Naive thymus-derived CD8-positive, alpha-beta T cell (primary cell): ENCODE measurements at regions not wholly inside any gene's neighbourhood (a gene's known extent, or its start where the extent isn't known, plus 50 kb on each side); places are given as distances from the start of the nearest gene placed in this dataset.

Source experiments
- ATAC-seq, 2 donors: fragments of 150-1000 bp; cut with Tn5 transposase in 1 of 2; sonication (Bioruptor Pico), chemical (Tn5 transposase) in 1 of 2; 1 replicate in 1 of 2; 2 replicates in 1 of 2; pipeline ENCODE4 v1.10.0; 2021; ENCODE audit warnings: mild to moderate bottlenecking in 2 of 2, moderate library complexity in 2 of 2
- POLR2A ChIA-PET: fragments of 350-600 bp; sonication (Branson Sonifier 250); formaldehyde crosslinking; loops from one replicate; lab custom pipeline; 2021; ENCODE audit warnings: antibody characterized with exemption; lab: Charles Lee
- DNase-seq, 10 donors: peaks; one replicate each; pipeline versions ENCODE4 v3.0.0 to v3.0.0-alpha.2; 2020 to 2022
- H3K27ac Mint-ChIP-seq, 10 donors: one replicate each; pipeline ENCODE4 v1.8.0; 2020 to 2022; ENCODE audit warnings: mild to moderate bottlenecking in 10 of 10, mixed read lengths in 10 of 10, moderate library complexity in 4 of 10, inconsistent platforms in 1 of 10
- H3K27me3 Mint-ChIP-seq, 5 donors: one replicate each; pipeline ENCODE4 v1.8.0; 2021 to 2022; ENCODE audit warnings: mixed read lengths in 5 of 5
- H3K36me3 Mint-ChIP-seq, 3 donors: one replicate each; pipeline ENCODE4 v1.8.0; 2020 to 2022; ENCODE audit warnings: mixed read lengths in 3 of 3, mild to moderate bottlenecking in 2 of 3, inconsistent platforms in 1 of 3
- H3K4me1 Mint-ChIP-seq, 4 donors: one replicate each; pipeline ENCODE4 v1.8.0; 2021 to 2022; ENCODE audit warnings: mixed read lengths in 4 of 4
- H3K4me3 Mint-ChIP-seq, 10 donors: one replicate each; pipeline ENCODE4 v1.8.0; 2020 to 2022; ENCODE audit warnings: mild to moderate bottlenecking in 10 of 10, mixed read lengths in 10 of 10, moderate library complexity in 6 of 10, inconsistent platforms in 1 of 10
- H3K9me3 Mint-ChIP-seq, 9 donors: one replicate each; pipeline ENCODE4 v1.8.0; 2020 to 2022; ENCODE audit warnings: mixed read lengths in 9 of 9, mild to moderate bottlenecking in 3 of 9, inconsistent platforms in 1 of 9, moderate library complexity in 1 of 9

- POLR2A ChIA-PET: interaction anchor here (1.6 kb wide), 1 partner anchor 97 kb away, joined by 4 read pairs; no protein-coding TSS in a partner anchor
- H3K36me3 Mint-ChIP-seq: no peaks in the 10 kb centered on the region
- H3K4me3 Mint-ChIP-seq: no peak overlapping the region
- peaks cover 0 to 2% (median 0%) of the 10 kb centered on the region in 9 donors for H3K9me3 Mint-ChIP-seq
- ATAC-seq (no peak), DNase-seq (no peak)
- peaks cover 28 to 59% (median 49%) of the 10 kb centered on the region in 4 donors for H3K4me1 Mint-ChIP-seq
- peaks cover 0 to 1% (median 0%) of the 10 kb centered on the region in 5 donors for H3K27me3 Mint-ChIP-seq
- no peak overlapping the region for H3K27ac Mint-ChIP-seq
Observed at GRCh38 chr6:147105786-147106185, 98.4 kb upstream of the STXBP5 start.

GRCh38 chr6:147106759-147107401, 97.3 kb upstream of the STXBP5 start:
- Mint-ChIP-seq H3K4me3 (peak overlapping the region in 8 of 10 donors; percentile 1 to 82 (median 30)), H3K4me1 (peaks cover 31 to 66% (median 58%) of the 10 kb centered on the region in 4 donors), H3K27ac (peak overlapping the region in 6 of 10 donors; percentile 17 to 81 (median 63)), H3K27me3 (peaks cover 0 to 1% (median 0%) of the 10 kb centered on the region in 5 donors), H3K36me3 (no peaks in the 10 kb centered on the region), H3K9me3 (peaks cover 0 to 2% (median 0%) of the 10 kb centered on the region in 9 donors)
- DNase-seq (no peak), ATAC-seq (no peak)
- POLR2A ChIA-PET: interaction anchor here (0.6 to 2.0 kb wide), 6 partner anchors 9 to 116 kb away, joined by 3 to 6 read pairs (median 4); no protein-coding TSS in a partner anchor

- POLR2A ChIA-PET: interaction anchor here (2.0 kb wide), 1 partner anchor 10 kb away, joined by 6 read pairs; no protein-coding TSS in a partner anchor
- Mint-ChIP-seq H3K4me3 (peak overlapping the region in 7 of 10 donors; percentile 32 to 68 (median 61)), H3K9me3 (peaks cover 0 to 1% (median 0%) of the 10 kb centered on the region in 9 donors), H3K27ac (peak overlapping the region in 9 of 10 donors; percentile 17 to 87 (median 73)), H3K4me1 (peaks cover 29 to 60% (median 55%) of the 10 kb centered on the region in 4 donors), H3K27me3 (no peaks in the 10 kb centered on the region), H3K36me3 (no peaks in the 10 kb centered on the region)
- peak in 1 of 10 donors; percentile 10 for DNase-seq
- peak in 1 of 2 donors; percentile 62 for ATAC-seq
Observed at GRCh38 chr6:147108259-147108910, 95.8 kb upstream of the STXBP5 start.

- DNase-seq (peak in 5 of 10 donors; percentile 7 to 70 (median 29)), ATAC-seq (peak; percentile 74 to 76)
- peak overlapping the region; percentile 25 to 87 (median 66) for H3K27ac Mint-ChIP-seq
- no peaks in the 10 kb centered on the region for H3K27me3 Mint-ChIP-seq
- H3K4me3 Mint-ChIP-seq: peak overlapping the region; percentile 34 to 76 (median 65)
- POLR2A ChIA-PET: interaction anchor here (1.5 kb wide), 1 partner anchor 94 kb away, joined by 8 read pairs; the partner anchor contains the start of gene STXBP5
- H3K36me3 Mint-ChIP-seq: no peaks in the 10 kb centered on the region
- peaks cover 23 to 49% (median 47%) of the 10 kb centered on the region in 4 donors for H3K4me1 Mint-ChIP-seq
- H3K9me3 Mint-ChIP-seq: peaks cover 0 to 1% (median 0%) of the 10 kb centered on the region in 9 donors
Observed at GRCh38 chr6:147109707-147110106, 94.5 kb upstream of the STXBP5 start.

- POLR2A ChIA-PET: interaction anchor here (1.3 kb wide), 1 partner anchor 9 kb away, joined by 3 read pairs; no protein-coding TSS in a partner anchor
- ATAC-seq: no peak
- H3K27ac Mint-ChIP-seq: no peak overlapping the region
- peaks cover 6 to 36% (median 10%) of the 10 kb centered on the region in 9 donors for H3K9me3 Mint-ChIP-seq
- peaks cover 0 to 18% (median 15%) of the 10 kb centered on the region in 3 donors for H3K36me3 Mint-ChIP-seq
- H3K4me3 Mint-ChIP-seq: no peak overlapping the region
- DNase-seq: no peak
- H3K27me3 Mint-ChIP-seq: peaks cover 0 to 4% (median 0%) of the 10 kb centered on the region in 5 donors
- H3K4me1 Mint-ChIP-seq: peaks cover 4 to 10% (median 7%) of the 10 kb centered on the region in 4 donors
Observed at GRCh38 chr6:147116056-147116455, 88.2 kb upstream of the STXBP5 start.

- Mint-ChIP-seq H3K4me3 (no peak overlapping the region), H3K4me1 (peaks cover 0 to 4% (median 0%) of the 10 kb centered on the region in 4 donors), H3K36me3 (peaks cover 0 to 18% (median 15%) of the 10 kb centered on the region in 3 donors), H3K27me3 (peaks cover 0 to 4% (median 0%) of the 10 kb centered on the region in 5 donors), H3K9me3 (peaks cover 6 to 36% (median 10%) of the 10 kb centered on the region in 9 donors), H3K27ac (no peak overlapping the region)
- ATAC-seq: no peak
- no peak for DNase-seq
- POLR2A ChIA-PET: no interaction called here
Observed at GRCh38 chr6:147117011-147117410, 87.2 kb upstream of the STXBP5 start.

- Mint-ChIP-seq H3K4me3 (no peak overlapping the region), H3K27ac (no peak overlapping the region), H3K36me3 (peaks cover 0 to 18% (median 15%) of the 10 kb centered on the region in 3 donors), H3K27me3 (peaks cover 0 to 4% (median 0%) of the 10 kb centered on the region in 5 donors), H3K9me3 (peaks cover 6 to 36% (median 10%) of the 10 kb centered on the region in 9 donors), H3K4me1 (peaks cover 0 to 4% (median 0%) of the 10 kb centered on the region in 4 donors)
- POLR2A ChIA-PET: no interaction called here
- DNase-seq: no peak
- ATAC-seq: no peak
Observed at GRCh38 chr6:147117580-147117979, 86.6 kb upstream of the STXBP5 start.

- POLR2A ChIA-PET: no interaction called here
- Mint-ChIP-seq H3K27me3 (peaks cover 0 to 11% (median 0%) of the 10 kb centered on the region in 5 donors), H3K27ac (no peak overlapping the region), H3K4me3 (no peak overlapping the region), H3K4me1 (peaks cover 0 to 3% (median 0%) of the 10 kb centered on the region in 4 donors), H3K9me3 (peaks cover 6 to 36% (median 10%) of the 10 kb centered on the region in 9 donors), H3K36me3 (peaks cover 0 to 18% (median 15%) of the 10 kb centered on the region in 3 donors)
- DNase-seq: no peak
- ATAC-seq: no peak
Observed at GRCh38 chr6:147119310-147119709, 84.9 kb upstream of the STXBP5 start.

- DNase-seq (no peak), ATAC-seq (no peak)
- Mint-ChIP-seq H3K4me3 (no peak overlapping the region), H3K9me3 (peaks cover 4 to 29% (median 10%) of the 10 kb centered on the region in 9 donors), H3K4me1 (no peaks in the 10 kb centered on the region), H3K36me3 (peaks cover 0 to 15% (median 13%) of the 10 kb centered on the region in 3 donors), H3K27me3 (peaks cover 0 to 11% (median 3%) of the 10 kb centered on the region in 5 donors), H3K27ac (no peak overlapping the region)
- POLR2A ChIA-PET: no interaction called here
Observed at GRCh38 chr6:147122823-147123222, 81.4 kb upstream of the STXBP5 start.

- no peaks in the 10 kb centered on the region for H3K36me3 Mint-ChIP-seq
- POLR2A ChIA-PET: no interaction called here
- ATAC-seq (no peak), DNase-seq (no peak)
- peaks cover 0 to 11% (median 0%) of the 10 kb centered on the region in 5 donors for H3K27me3 Mint-ChIP-seq
- no peak overlapping the region for H3K27ac Mint-ChIP-seq
- H3K4me1 Mint-ChIP-seq: peaks cover 0 to 2% (median under 1%) of the 10 kb centered on the region in 4 donors
- H3K4me3 Mint-ChIP-seq: no peak overlapping the region
- no peaks in the 10 kb centered on the region for H3K9me3 Mint-ChIP-seq
Observed at GRCh38 chr6:147126618-147127022, 77.6 kb upstream of the STXBP5 start.

- peaks cover 0 to 4% (median 1%) of the 10 kb centered on the region in 4 donors for H3K4me1 Mint-ChIP-seq
- H3K36me3 Mint-ChIP-seq: no peaks in the 10 kb centered on the region
- POLR2A ChIA-PET: no interaction called here
- DNase-seq (no peak), ATAC-seq (no peak)
- H3K27ac Mint-ChIP-seq: no peak overlapping the region
- no peak overlapping the region for H3K4me3 Mint-ChIP-seq
- peaks cover 0 to 11% (median 0%) of the 10 kb centered on the region in 5 donors for H3K27me3 Mint-ChIP-seq
- H3K9me3 Mint-ChIP-seq: no peaks in the 10 kb centered on the region
Observed at GRCh38 chr6:147127587-147127986, 76.6 kb upstream of the STXBP5 start.

- no peaks in the 10 kb centered on the region for H3K9me3 Mint-ChIP-seq
- H3K4me3 Mint-ChIP-seq: no peak overlapping the region
- POLR2A ChIA-PET: no interaction called here
- ATAC-seq (no peak), DNase-seq (no peak)
- H3K36me3 Mint-ChIP-seq: no peaks in the 10 kb centered on the region
- H3K27me3 Mint-ChIP-seq: peaks cover 0 to 9% (median 0%) of the 10 kb centered on the region in 5 donors
- H3K27ac Mint-ChIP-seq: no peak overlapping the region
- peaks cover 0 to 4% (median 1%) of the 10 kb centered on the region in 4 donors for H3K4me1 Mint-ChIP-seq
Observed at GRCh38 chr6:147128056-147128455, 76.2 kb upstream of the STXBP5 start.
